K562 (cell line): ENCODE measurements at regions not wholly inside any gene's neighbourhood (a gene's known extent, or its start where the extent isn't known, plus 50 kb on each side); places are given as distances from the start of the nearest gene placed in this dataset.

Source experiments
- ATAC-seq: fragments of 200-7000 bp; cut with Tn5 transposase; 3 replicates; pipeline ENCODE4 v1.9.1; 2020; ENCODE audit warnings: moderate library complexity
- BruUV-seq: library from RNA; stranded (reverse); fragments of 400-500 nt; replicated peaks from 2 replicates; lab custom pipeline; 2021; lab: Mats Ljungman, UMichigan
- CTCF ChIA-PET: fragments of 300-600 bp; formaldehyde crosslinking; extraction: SDS; loops from one replicate; lab custom pipeline; 2021; ENCODE audit warnings: low intra/inter-chr PET ratio; lab: Yijun Ruan, JAX
- POLR2A ChIA-PET: fragments of 300-600, 350-650 bp; sonication (Branson Sonifier 250); formaldehyde crosslinking; extraction: SDS; loops from one replicate; lab custom pipeline; 2021; ENCODE audit warnings: antibody characterized with exemption, inconsistent platforms; lab: Yijun Ruan, JAX
- DNase-seq, 4 experiments: peaks; one replicate each; pipeline versions ENCODE4 v3.0.0 to v3.0.0-alpha.2; 2011 to 2018; ENCODE audit warnings: low spot score in 3 of 4, mixed read lengths in 3 of 4; ENCODE audit errors: extremely low read depth in 1 of 4
- FAIRE-seq: peaks from 2 replicates; lab custom pipeline; 2011; peaks lifted over from hg19 to GRCh38; lab: Jason Lieb, UNC
- H2AFZ ChIP-seq: 2 replicates; pipeline ENCODE4 v1.6.0; 2011; ENCODE audit warnings: low read depth, low read length, control low read depth, inconsistent platforms
- H3K27ac ChIP-seq: fragments of 200-600 bp; 3 replicates; pipeline ENCODE4 v1.8.0; 2011; ENCODE audit warnings: low read depth, mild to moderate bottlenecking, control low read depth, inconsistent platforms, low read length, moderate library complexity, mixed read lengths; ENCODE audit errors: extremely low read depth
- H3K27me3 ChIP-seq, 2 experiments: fragments of 300-600 bp in 1 of 2; 2 replicates in 1 of 2; 3 replicates in 1 of 2; pipeline versions ENCODE4 v1.6.0 to v1.8.0; 2011; ENCODE audit warnings: inconsistent platforms in 2 of 2, low read length in 2 of 2, mild to moderate bottlenecking in 1 of 2, mixed read lengths in 1 of 2, moderate library complexity in 1 of 2; ENCODE audit not compliant: control insufficient read depth in 2 of 2, insufficient read depth in 2 of 2
- H3K36me3 ChIP-seq: fragments of 300-600 bp; 3 replicates; pipeline ENCODE4 v1.8.0; 2011; ENCODE audit warnings: mild to moderate bottlenecking, low read length, inconsistent platforms; ENCODE audit not compliant: control insufficient read depth, insufficient read depth
- H3K4me1 ChIP-seq, 2 experiments: fragments of 200-600 bp in 1 of 2; replicated peaks in 1 of 2; 2 replicates in 1 of 2; 3 replicates in 1 of 2; pipeline versions ENCODE4 v1.5.1 to v1.8.0; 2011; ENCODE audit warnings: inconsistent platforms in 2 of 2, low read length in 2 of 2, mild to moderate bottlenecking in 1 of 2, mixed read lengths in 1 of 2, moderate library complexity in 1 of 2; ENCODE audit not compliant: control insufficient read depth in 2 of 2, insufficient read depth in 2 of 2
- H3K4me2 ChIP-seq: 2 replicates; pipeline ENCODE4 v1.6.1; 2011; ENCODE audit warnings: low read length, control low read depth, inconsistent platforms, mixed read lengths; ENCODE audit not compliant: insufficient read depth
- H3K4me3 ChIP-seq: fragments of 200-600 bp; sonication (generic), shearing (Covaris generic); 2 replicates; pipeline ENCODE4 v1.5.1; 2016; ENCODE audit warnings: control low read depth, inconsistent platforms
- H3K79me2 ChIP-seq: fragments of 200-600 bp; 3 replicates; pipeline ENCODE4 v1.8.0; 2011; ENCODE audit warnings: low read length, inconsistent platforms; ENCODE audit not compliant: control insufficient read depth, insufficient read depth
- H3K9ac ChIP-seq, 2 experiments: 2 replicates each; pipeline versions ENCODE4 v1.6.0 to v1.6.1; 2011; ENCODE audit warnings: low read depth in 2 of 2, low read length in 2 of 2, control low read depth in 1 of 2, inconsistent platforms in 1 of 2, mild to moderate bottlenecking in 1 of 2, mixed read lengths in 1 of 2; ENCODE audit not compliant: insufficient read depth in 1 of 2
- H3K9me1 ChIP-seq: one replicate; pipeline ENCODE4 v1.6.0; 2011; ENCODE audit warnings: inconsistent platforms, mild to moderate bottlenecking, low read length, moderate library complexity; ENCODE audit not compliant: control insufficient read depth, insufficient read depth
- H3K9me3 ChIP-seq: replicated peaks from 2 replicates; pipeline ENCODE4 v1.5.1; 2011; ENCODE audit warnings: low read depth, low read length, inconsistent platforms; ENCODE audit not compliant: control insufficient read depth, insufficient read depth
- H4K20me1 ChIP-seq: replicated peaks from 2 replicates; pipeline ENCODE4 v1.6.1; 2011; ENCODE audit warnings: low read length, inconsistent platforms, mixed read lengths; ENCODE audit not compliant: control insufficient read depth, insufficient read depth
- BHLHE40 ChIP-seq: IDR thresholded peaks from 2 replicates; pipeline ENCODE4 v1.6.1; 2011; ENCODE audit warnings: low read length, improper control_type of control experiment
- CC2D1A ChIP-seq: fragments of 450-650 bp; IDR thresholded peaks from 2 replicates; pipeline ENCODE4 v1.6.1; 2017; ENCODE audit warnings: mild to moderate bottlenecking
- CREB3L1 ChIP-seq: fragments of 450-650 bp; IDR thresholded peaks from 2 replicates; pipeline ENCODE4 v1.6.1; 2014; ENCODE audit warnings: low read depth, mild to moderate bottlenecking, moderate library complexity, borderline replicate concordance
- EGR1 ChIP-seq: fragments of 450-650 bp; conservative IDR thresholded peaks from 2 replicates; pipeline ENCODE4 v1.6.1; 2017; ENCODE audit warnings: mild to moderate bottlenecking
- PTRF ChIP-seq: fragments of 450-650 bp; IDR thresholded peaks from 2 replicates; pipeline ENCODE4 v1.6.1; 2016; ENCODE audit warnings: mild to moderate bottlenecking, missing genetic modification characterization, missing compliant biosample characterization
- RFX7 ChIP-seq: fragments of 250-450 bp; sonication (Bioruptor Pico); IDR thresholded peaks from 2 replicates; pipeline ENCODE4 v1.5.1; 2021; ENCODE audit warnings: mild to moderate bottlenecking
- SIRT6 ChIP-seq: IDR thresholded peaks from one replicate; pipeline ENCODE4 v1.6.1; 2012; ENCODE audit warnings: low read depth, mild to moderate bottlenecking, control low read depth, inconsistent platforms, low read length, moderate library complexity
- SMAD2 ChIP-seq: fragments of 150-350 bp; IDR thresholded peaks from 2 replicates; pipeline ENCODE4 v1.6.1; 2014; ENCODE audit warnings: low read depth, mild to moderate bottlenecking, low read length
- ZHX1 ChIP-seq: fragments of 150-350 bp; conservative IDR thresholded peaks from 2 replicates; pipeline ENCODE4 v1.6.1; 2014; ENCODE audit warnings: low read length
- ZKSCAN8 ChIP-seq: fragments of 200-800 bp; sonication (Bioruptor generic); IDR thresholded peaks from 2 replicates; pipeline ENCODE4 v1.6.1; 2016; ENCODE audit warnings: missing genetic modification characterization, missing compliant biosample characterization
- ZNF407 ChIP-seq: fragments of 450-650 bp; IDR thresholded peaks from 2 replicates; pipeline ENCODE4 v1.6.1; 2016; ENCODE audit warnings: low read depth
- WGBS: fragments of 100-300 bp; shearing (Covaris generic); methylation state at CpG from one replicate; pipeline ENCODE4 v1.1.6; 2016; ENCODE audit warnings: low coverage, mixed read lengths; ENCODE audit not compliant: insufficient coverage; ENCODE audit errors: missing lambda C conversion rate; 5-methylcytosine and 5-hydroxymethylcytosine counted together
- in situ Hi-C: fragments of 300-500 bp; cut with MboI; formaldehyde crosslinking; loops from 4 replicates; pipeline ENCODE4 v1.15.0; 2018; ENCODE audit warnings: inconsistent platforms, mixed read lengths
- intact Hi-C: fragments of 100-400 bp; cut with micrococcal nuclease; formaldehyde crosslinking; loops from 2 replicates; pipeline ENCODE4 v1.14.2; 2022

- TF ChIP-seq SMAD2 (no peak), SIRT6 (no peak), CC2D1A (no peak), ZKSCAN8 (CRISPR knock-in tag) (no peak), ZHX1 (no peak)
- TF ChIP-seq, all 486 proteins: peak for 0
Observed at GRCh38 chr5:4924577-4924976, 215.6 kb upstream of the ADAMTS16 start (continued).

GRCh38 chr5:4927097-4927496, 213.0 kb upstream of the ADAMTS16 start:
- Histone ChIP-seq H3K9me1 (no peaks in the 10 kb centered on the region), H3K9ac (no peak overlapping the region), H3K27ac (no peak overlapping the region), H3K4me2 (no peak overlapping the region), H3K79me2 (no peaks in the 10 kb centered on the region), H3K36me3 (no peaks in the 10 kb centered on the region), H3K9me3 (no peaks in the 10 kb centered on the region), H3K4me1 (no peaks in the 10 kb centered on the region), H3K27me3 (no peaks in the 10 kb centered on the region; a peak in 1 of 5 replicates), H4K20me1 (no peaks in the 10 kb centered on the region), H3K4me3 (no peak overlapping the region), H2AFZ (no peak overlapping the region)
- ChIA-PET CTCF (no interaction called here), POLR2A (no interaction called here)
- no TSS peak for BruUV-seq
- FAIRE-seq, result no peak
- intact Hi-C loops (no loop called here), in situ Hi-C loops (no loop called here)
- ATAC-seq, result no peak
- 0% methylated on average over 2 of the region's 2 CpGs for WGBS
- no peak for DNase-seq
- no peak for TF ChIP-seq PTRF (tag)
- TF ChIP-seq RFX7 (CRISPR knock-in tag), result no peak
- TF ChIP-seq CREB3L1, result no peak
- TF ChIP-seq EGR1, result no peak
- no peak for TF ChIP-seq BHLHE40
- no peak for TF ChIP-seq ZNF407
